Coronary artery (tissue), 2 donors: ENCODE measurements at regions not wholly inside any gene's neighbourhood (a gene's known extent, or its start where the extent isn't known, plus 50 kb on each side); places are given as distances from the start of the nearest gene placed in this dataset.

Experiments used
- DNase-seq: peaks from one replicate; pipeline ENCODE4 v3.0.0-alpha.2; 2017; ENCODE audit warnings: low spot score
- H3K27ac ChIP-seq, 2 donors: fragments of 200-600 bp; sonication (generic); one replicate each; pipeline ENCODE4 v1.5.1; 2016 to 2019
- H3K4me3 ChIP-seq: fragments of 200-600 bp; sonication (generic); 2 replicates; pipeline ENCODE4 v1.5.1; 2016; ENCODE audit warnings: mild to moderate bottlenecking, moderate library complexity
- CTCF ChIP-seq: fragments of 200-600 bp; sonication (generic); IDR thresholded peaks from one replicate; pipeline ENCODE4 v1.5.1; 2019; ENCODE audit warnings: antibody characterized with exemption

DNA sequence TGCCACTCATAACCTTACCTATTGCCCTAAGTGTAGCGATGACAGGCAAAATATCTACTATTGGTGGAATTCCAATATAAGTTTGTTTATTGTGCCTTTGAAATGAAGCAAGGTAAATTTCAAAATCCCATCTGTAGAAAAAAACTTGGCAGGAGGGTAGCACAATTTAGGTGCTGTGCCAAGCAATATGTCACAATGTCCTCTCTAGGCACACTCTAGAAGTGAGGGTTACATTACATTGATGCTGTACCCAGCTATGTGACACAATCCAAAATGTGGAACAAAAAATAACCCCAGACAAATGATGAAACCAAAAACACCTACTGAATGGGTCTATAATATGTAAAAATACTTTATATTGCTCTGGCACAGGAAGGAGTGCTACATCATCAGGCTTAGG, 1050.8 kb upstream of the AMELY start:
- no peak for TF ChIP-seq CTCF
- DNase-seq, result no peak
- H3K27ac ChIP-seq, result no peak overlapping the region
- no peak overlapping the region for H3K4me3 ChIP-seq

GRCh38 chrY:7961811-7962210, 1050.3 kb upstream of the AMELY start:
- H3K27ac ChIP-seq, result no peak overlapping the region
- TF ChIP-seq CTCF, result no peak
- no peak overlapping the region for H3K4me3 ChIP-seq
- DNase-seq, result no peak

- H3K4me3 ChIP-seq, result no peak overlapping the region
- no peak for TF ChIP-seq CTCF
- DNase-seq, result no peak
- no peak overlapping the region for H3K27ac ChIP-seq
Measured at GRCh38 chrY:7957773-7958172, 1046.2 kb upstream of the AMELY start.

- DNase-seq, result no peak
- Histone ChIP-seq H3K4me3 (no peak overlapping the region), H3K27ac (no peak overlapping the region)
- TF ChIP-seq CTCF, result no peak
Measured at GRCh38 chrY:7951187-7951852, 1039.8 kb upstream of the AMELY start.

DNA sequence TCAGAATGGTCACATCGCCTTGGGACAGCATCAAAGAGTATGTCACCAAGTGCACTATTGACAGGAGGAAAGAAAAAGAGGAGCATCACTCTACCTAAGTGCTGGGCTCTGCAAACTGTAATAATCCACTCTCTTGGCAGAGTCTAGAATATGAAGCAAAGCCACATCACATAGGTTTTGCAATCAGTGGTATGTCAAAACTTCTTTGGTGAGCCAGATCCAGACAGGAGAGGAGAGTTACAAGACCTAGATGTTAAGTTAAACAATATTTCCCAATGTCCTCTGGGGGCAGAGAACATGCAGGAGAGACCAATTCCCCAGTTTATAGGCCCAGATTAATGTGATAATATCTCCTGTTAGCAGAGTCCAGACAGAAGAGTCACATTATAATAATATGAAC, 1032.6 kb upstream of the AMELY start:
- TF ChIP-seq CTCF, result no peak
- Histone ChIP-seq H3K4me3 (no peak overlapping the region), H3K27ac (no peak overlapping the region)
- DNase-seq, result no peak

GRCh38 chrY:7942711-7943110, 1031.2 kb upstream of the AMELY start:
- TF ChIP-seq CTCF, result no peak
- no peak for DNase-seq
- H3K27ac ChIP-seq, result no peak overlapping the region

GRCh38 chrY:7941856-7942255, 1030.3 kb upstream of the AMELY start:
- Histone ChIP-seq H3K4me3 (no peak overlapping the region), H3K27ac (no peak overlapping the region)
- no peak for TF ChIP-seq CTCF
- no peak for DNase-seq

More at GRCh38 chrY:7942711-7943110, 1031.2 kb upstream of the AMELY start:
- no peak overlapping the region for H3K4me3 ChIP-seq
